Neural cell (in vitro differentiated cells): ENCODE measurements at regions not wholly inside any gene's neighbourhood (a gene's known extent, or its start where the extent isn't known, plus 50 kb on each side); places are given as distances from the start of the nearest gene placed in this dataset.

Source experiments
- H2AFZ ChIP-seq: fragments of 200-600, 300-800 bp; sonication (generic), shearing (Covaris generic); 2 replicates; pipeline ENCODE4 v1.6.0; 2014; ENCODE audit warnings: low read depth, mild to moderate bottlenecking, antibody characterized with exemption, low read length, moderate library complexity
- H3F3A ChIP-seq: fragments of 200-600 bp; shearing (Covaris generic); 2 replicates; pipeline ENCODE4 v1.6.1; 2016; ENCODE audit warnings: mild to moderate bottlenecking, moderate library complexity, mixed read lengths, antibody characterized with exemption, low read length; ENCODE audit not compliant: insufficient read depth, poor library complexity, severe bottlenecking
- H3K27ac ChIP-seq: fragments of 200-600, 300-800 bp; sonication (generic), shearing (Covaris generic); 2 replicates; pipeline ENCODE4 v1.5.1; 2014; ENCODE audit warnings: mild to moderate bottlenecking, low read length, moderate library complexity
- H3K27me3 ChIP-seq: fragments of 300-800, 200-600 bp; sonication (generic), shearing (Covaris generic); 2 replicates; pipeline ENCODE4 v1.6.0; 2014; ENCODE audit warnings: mild to moderate bottlenecking, low read depth, low read length, moderate library complexity; ENCODE audit not compliant: insufficient read depth
- H3K36me3 ChIP-seq: fragments of 300-800, 200-600 bp; sonication (generic), shearing (Covaris generic); 2 replicates; pipeline ENCODE4 v1.5.1; 2014; ENCODE audit warnings: mild to moderate bottlenecking, antibody characterized with exemption, low read length, moderate library complexity; ENCODE audit not compliant: insufficient read depth
- H3K4me2 ChIP-seq: fragments of 300-800, 200-600 bp; sonication (generic), shearing (Covaris generic); 2 replicates; pipeline ENCODE4 v1.6.0; 2014; ENCODE audit warnings: mild to moderate bottlenecking, low read length
- H3K4me3 ChIP-seq: fragments of 300-800, 200-600 bp; sonication (generic), shearing (Covaris generic); 2 replicates; pipeline ENCODE4 v1.5.1; 2014; ENCODE audit warnings: mild to moderate bottlenecking, low read length, moderate library complexity
- H3K79me2 ChIP-seq: fragments of 200-600 bp; shearing (Covaris generic); replicated peaks from 2 replicates; pipeline ENCODE4 v1.6.0; 2014; ENCODE audit warnings: mild to moderate bottlenecking, low read length, moderate library complexity; ENCODE audit not compliant: insufficient read depth
- H3K9ac ChIP-seq: fragments of 300-800, 200-600 bp; sonication (generic), shearing (Covaris generic); 2 replicates; pipeline ENCODE4 v1.6.1; 2016; ENCODE audit warnings: mild to moderate bottlenecking, low read length, mixed read lengths
- H3K9me2 ChIP-seq: fragments of 200-600 bp; shearing (Covaris generic); 2 replicates; pipeline ENCODE4 v1.6.1; 2016; ENCODE audit warnings: mild to moderate bottlenecking, low read length, mixed read lengths; ENCODE audit not compliant: insufficient read depth
- H3K9me3 ChIP-seq: fragments of 200-600, 300-800 bp; sonication (generic), shearing (Covaris generic); 2 replicates; pipeline ENCODE4 v1.6.1; 2016; ENCODE audit warnings: mild to moderate bottlenecking, mixed run types, low read length, moderate library complexity, mixed read lengths
- H4K20me1 ChIP-seq: fragments of 200-600 bp; shearing (Covaris generic); 2 replicates; pipeline ENCODE4 v1.6.1; 2016; ENCODE audit warnings: mild to moderate bottlenecking, mixed run types; ENCODE audit not compliant: insufficient read depth
- CTCF ChIP-seq: fragments of 450-650 bp; IDR thresholded peaks from 2 replicates; pipeline ENCODE4 v1.5.1; 2014; ENCODE audit warnings: antibody characterized with exemption, mild to moderate bottlenecking, moderate library complexity; ENCODE audit not compliant: poor library complexity, severe bottlenecking
- EP300 ChIP-seq: fragments of 450-650 bp; conservative IDR thresholded peaks from 2 replicates; pipeline ENCODE4 v1.6.1; 2014; ENCODE audit warnings: antibody characterized with exemption, mild to moderate bottlenecking, moderate library complexity; ENCODE audit not compliant: poor library complexity, severe bottlenecking
- EZH2 ChIP-seq: fragments of 200-600, 300-800 bp; shearing (Covaris generic), sonication (generic); IDR thresholded peaks from 2 replicates; pipeline ENCODE4 v1.6.1; 2014; ENCODE audit warnings: antibody characterized with exemption, low read length, borderline replicate concordance, mild to moderate bottlenecking; ENCODE audit not compliant: insufficient read depth, poor library complexity, severe bottlenecking
- MXI1 ChIP-seq: fragments of 450-650 bp; conservative IDR thresholded peaks from 2 replicates; pipeline ENCODE4 v1.6.1; 2014; ENCODE audit warnings: antibody characterized with exemption, mild to moderate bottlenecking; ENCODE audit not compliant: poor library complexity, severe bottlenecking
- POLR2AphosphoS5 ChIP-seq: IDR thresholded peaks from 2 replicates; pipeline ENCODE4 v1.6.1; 2012
- RAD21 ChIP-seq: fragments of 450-650 bp; conservative IDR thresholded peaks from 2 replicates; pipeline ENCODE4 v1.6.1; 2014; ENCODE audit warnings: antibody characterized with exemption, mild to moderate bottlenecking, moderate library complexity
- REST ChIP-seq: IDR thresholded peaks from 2 replicates; pipeline ENCODE4 v1.6.1; 2012; ENCODE audit warnings: borderline replicate concordance
- SMC3 ChIP-seq: fragments of 450-650 bp; conservative IDR thresholded peaks from 2 replicates; pipeline ENCODE4 v1.6.1; 2014; ENCODE audit warnings: antibody characterized with exemption, mild to moderate bottlenecking, moderate library complexity; ENCODE audit not compliant: poor library complexity
- TAF1 ChIP-seq: IDR thresholded peaks from 2 replicates; pipeline ENCODE4 v1.6.1; 2012; ENCODE audit warnings: low read depth

- TF ChIP-seq POLR2AphosphoS5 (no peak), RAD21 (no peak), MXI1 (no peak), EP300 (no peak), REST (no peak), CTCF (no peak), EZH2 (no peak), SMC3 (no peak), TAF1 (no peak)
- Histone ChIP-seq H3K4me3 (no peak overlapping the region), H3F3A (no peaks in the 10 kb centered on the region), H3K9me2 (no peaks in the 10 kb centered on the region), H3K9me3 (no peaks in the 10 kb centered on the region), H3K27me3 (no peaks in the 10 kb centered on the region), H3K9ac (no peak overlapping the region), H3K79me2 (no peaks in the 10 kb centered on the region), H3K4me2 (no peak overlapping the region), H2AFZ (no peak overlapping the region), H3K27ac (no peak overlapping the region), H4K20me1 (no peaks in the 10 kb centered on the region), H3K36me3 (no peaks in the 10 kb centered on the region)
These were observed 239.2 kb downstream of the ANTXR2 start for GRCh38 chr4:79833857-79834256.

- no peaks in the 10 kb centered on the region for H3K36me3 ChIP-seq
- no peak overlapping the region for H3K27ac ChIP-seq
- H3K9me3 ChIP-seq = no peaks in the 10 kb centered on the region
- H4K20me1 ChIP-seq = no peaks in the 10 kb centered on the region
- TF ChIP-seq REST = no peak
- no peak overlapping the region for H3K4me2 ChIP-seq
- no peaks in the 10 kb centered on the region for H3K79me2 ChIP-seq
- H3K9me2 ChIP-seq = no peaks in the 10 kb centered on the region
- H3K27me3 ChIP-seq = no peaks in the 10 kb centered on the region
- no peak overlapping the region for H3K9ac ChIP-seq
- H3F3A ChIP-seq = no peaks in the 10 kb centered on the region
- no peak overlapping the region for H2AFZ ChIP-seq
- no peak overlapping the region for H3K4me3 ChIP-seq
These were observed 241.1 kb downstream of the ANTXR2 start for GRCh38 chr4:79831701-79832514.
